ENCODE measurements at regions not wholly inside any gene's neighbourhood (a gene's known extent, or its start where the extent isn't known, plus 50 kb on each side); places are given as distances from the start of the nearest gene placed in this dataset.

GRCh38 chr2:236653863-236654262, 84.2 kb downstream of the ACKR3 start:
- POLR2A ChIA-PET: no interaction called here
- CTCF ChIA-PET: no interaction called here

GRCh38 chr2:236654496-236654895, 84.9 kb downstream of the ACKR3 start:
- ChIA-PET CTCF (no interaction called here), POLR2A (no interaction called here)

- ChIA-PET POLR2A (no interaction called here), CTCF (no interaction called here)
Observed at GRCh38 chr2:236656166-236656565, 86.5 kb downstream of the ACKR3 start.

GRCh38 chr2:236656721-236657120, 87.1 kb downstream of the ACKR3 start:
- ChIA-PET POLR2A (no interaction called here), CTCF (no interaction called here)

GRCh38 chr2:236657215-236657614, 87.6 kb downstream of the ACKR3 start:
- CTCF ChIA-PET: no interaction called here
- POLR2A ChIA-PET: no interaction called here

GRCh38 chr2:236657801-236658200, 88.2 kb downstream of the ACKR3 start:
- CTCF ChIA-PET: no interaction called here
- POLR2A ChIA-PET: no interaction called here

- POLR2A ChIA-PET: no interaction called here
- CTCF ChIA-PET: no interaction called here
Observed at GRCh38 chr2:236658974-236659757, 89.5 kb downstream of the ACKR3 start.

GRCh38 chr2:236659758-236660150, 90.1 kb downstream of the ACKR3 start:
- POLR2A ChIA-PET: no interaction called here
- CTCF ChIA-PET: no interaction called here

GRCh38 chr2:236661061-236661761, 91.6 kb downstream of the ACKR3 start:
- ChIA-PET CTCF (no interaction called here), POLR2A (no interaction called here)

- ChIA-PET CTCF (no interaction called here), POLR2A (no interaction called here)
Observed at GRCh38 chr2:236661762-236662110, 92.1 kb downstream of the ACKR3 start.

GRCh38 chr2:236662231-236663185, 92.9 kb downstream of the ACKR3 start:
- ChIA-PET CTCF (no interaction called here), POLR2A (no interaction called here)

- ChIA-PET POLR2A (no interaction called here), CTCF (no interaction called here)
Observed at GRCh38 chr2:236663287-236664101, 93.9 kb downstream of the ACKR3 start.

GRCh38 chr2:236664136-236664535, 94.5 kb downstream of the ACKR3 start:
- POLR2A ChIA-PET: no interaction called here
- CTCF ChIA-PET: no interaction called here

GRCh38 chr2:236665101-236665500, 95.5 kb downstream of the ACKR3 start:
- CTCF ChIA-PET: no interaction called here

GRCh38 chr2:236665572-236666118, 96.0 kb downstream of the ACKR3 start:
- ChIA-PET CTCF (no interaction called here), POLR2A (no interaction called here)

More at GRCh38 chr2:236665101-236665500, 95.5 kb downstream of the ACKR3 start:
- POLR2A ChIA-PET: no interaction called here

GRCh38 chr2:236666646-236667204, 97.1 kb downstream of the ACKR3 start:
- ChIA-PET POLR2A (no interaction called here), CTCF (no interaction called here)

- POLR2A ChIA-PET: no interaction called here
Observed at GRCh38 chr2:236667526-236667925, 97.9 kb downstream of the ACKR3 start.

GRCh38 chr2:236668531-236668969, 98.9 kb downstream of the ACKR3 start:
- ChIA-PET POLR2A (no interaction called here), CTCF (no interaction called here)

More at GRCh38 chr2:236667526-236667925, 97.9 kb downstream of the ACKR3 start:
- CTCF ChIA-PET: no interaction called here

GRCh38 chr2:236670235-236670620, 100.6 kb downstream of the ACKR3 start:
- ChIA-PET CTCF (no interaction called here), POLR2A (no interaction called here)
